H1 (cell line): ENCODE measurements at regions not wholly inside any gene's neighbourhood (a gene's known extent, or its start where the extent isn't known, plus 50 kb on each side); places are given as distances from the start of the nearest gene placed in this dataset.

Source experiments
- CEBPB ChIP-seq: IDR thresholded peaks from 2 replicates; pipeline ENCODE4 v1.6.1; 2012; ENCODE audit warnings: low read depth, low read length
- EGR1 ChIP-seq: IDR thresholded peaks from 2 replicates; pipeline ENCODE4 v1.6.1; 2011; ENCODE audit warnings: low read depth, low read length, borderline replicate concordance
- EP300 ChIP-seq, 2 experiments: IDR thresholded peaks; 1 replicate in 1 of 2; 2 replicates in 1 of 2; pipeline ENCODE4 v1.6.1; 2011 to 2012; ENCODE audit warnings: low read depth in 2 of 2, low read length in 2 of 2, mild to moderate bottlenecking in 2 of 2, borderline replicate concordance in 1 of 2, inconsistent platforms in 1 of 2, moderate library complexity in 1 of 2
- GABPA ChIP-seq: IDR thresholded peaks from 2 replicates; pipeline ENCODE4 v1.6.1; 2011; ENCODE audit warnings: mild to moderate bottlenecking, low read length, moderate library complexity, borderline replicate concordance; ENCODE audit not compliant: insufficient read depth
- JUND ChIP-seq: IDR thresholded peaks from 2 replicates; pipeline ENCODE4 v1.6.1; 2011; ENCODE audit warnings: mild to moderate bottlenecking, improper control_type of control experiment, low read length
- MAFK ChIP-seq: IDR thresholded peaks from 2 replicates; pipeline ENCODE4 v1.6.1; 2012; ENCODE audit warnings: low read depth, mild to moderate bottlenecking, improper control_type of control experiment, low read length
- POLR2A ChIP-seq, 2 experiments: IDR thresholded peaks; 1 replicate in 1 of 2; 2 replicates in 1 of 2; pipeline ENCODE4 v1.6.1; 2011; ENCODE audit warnings: low read depth in 2 of 2, low read length in 2 of 2, mild to moderate bottlenecking in 2 of 2; ENCODE audit errors: control extremely low read depth in 1 of 2
- RAD21 ChIP-seq, 2 experiments: IDR thresholded peaks in 1 of 2; conservative IDR thresholded peaks in 1 of 2; 2 replicates each; pipeline ENCODE4 v1.6.1; 2011; ENCODE audit warnings: low read depth in 2 of 2, low read length in 2 of 2, improper control_type of control experiment in 1 of 2, inconsistent platforms in 1 of 2, mild to moderate bottlenecking in 1 of 2, moderate library complexity in 1 of 2
- SIN3A ChIP-seq, 2 experiments: IDR thresholded peaks in 1 of 2; conservative IDR thresholded peaks in 1 of 2; 2 replicates each; pipeline ENCODE4 v1.6.1; 2011 to 2012; ENCODE audit warnings: low read length in 2 of 2, improper control_type of control experiment in 1 of 2, low read depth in 1 of 2, mild to moderate bottlenecking in 1 of 2
- TAF1 ChIP-seq: IDR thresholded peaks from 2 replicates; pipeline ENCODE4 v1.6.1; 2011; ENCODE audit warnings: mild to moderate bottlenecking, low read depth, low read length
- ZNF274 ChIP-seq: IDR thresholded peaks from 2 replicates; pipeline ENCODE4 v1.7.0; 2012; ENCODE audit warnings: low read length, borderline replicate concordance; ENCODE audit errors: extremely low read depth
- TF ChIP-seq, protein P1 (sequence below), 3 experiments: IDR thresholded peaks; 1 replicate in 2 of 3; 2 replicates in 1 of 3; pipeline versions ENCODE4 v1.5.1 to v1.6.1; 2011; ENCODE audit warnings: low read length in 3 of 3, mild to moderate bottlenecking in 3 of 3, inconsistent platforms in 2 of 3, low read depth in 1 of 3, moderate library complexity in 1 of 3; ENCODE audit not compliant: insufficient read depth in 1 of 3; ENCODE audit errors: control extremely low read depth in 1 of 3

DNA sequence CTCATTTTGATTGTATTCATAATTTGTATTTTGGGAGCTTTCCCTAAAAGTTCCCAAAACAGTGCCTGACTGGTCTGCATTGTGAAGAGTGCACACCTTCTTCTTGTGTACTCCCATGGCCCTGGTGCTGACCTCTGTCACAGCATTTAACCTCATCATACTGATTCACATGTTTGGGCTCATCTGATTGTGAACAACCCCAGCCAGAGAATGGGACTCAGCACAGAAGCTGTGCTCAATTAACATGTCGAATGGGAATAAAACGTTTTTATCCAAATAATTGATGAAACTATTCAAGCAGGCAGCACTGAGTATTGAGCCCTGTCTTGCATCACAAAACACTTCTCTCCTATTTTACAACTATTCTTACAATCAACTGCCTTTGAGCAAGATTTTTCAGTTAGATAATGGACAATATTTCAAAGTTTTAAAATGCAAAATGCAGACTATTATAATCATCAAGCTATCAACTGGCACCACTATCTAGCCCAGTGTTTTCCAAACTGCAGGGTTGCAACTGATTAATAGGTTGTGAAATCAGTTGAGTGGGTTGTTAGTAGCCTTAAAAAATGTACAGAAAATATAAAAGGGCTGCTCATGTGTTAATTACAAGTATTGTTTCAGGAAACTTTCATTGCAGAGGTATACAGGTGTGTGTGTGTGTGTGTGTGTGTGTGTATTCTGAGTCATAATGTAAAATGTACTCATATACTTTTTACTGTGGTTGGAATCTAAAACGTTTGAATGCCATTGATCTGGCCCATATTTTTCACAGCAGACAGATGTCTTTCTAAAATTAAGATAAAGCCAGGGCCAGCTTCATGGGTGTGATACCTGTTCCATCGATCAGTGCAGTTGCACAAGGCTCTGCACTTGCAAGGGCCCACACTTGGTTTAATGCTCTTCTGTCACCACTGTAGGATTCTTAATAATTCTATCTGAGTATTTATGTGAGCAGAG is 190.5 kb downstream of the PIK3R1 start:
- TF ChIP-seq SIN3A (conservative IDR thresholded peaks at IDR 0.05 in 1 of 2, IDR thresholded peaks at IDR 0.05 in 1 of 2; ENCODE audit: low read depth in 1 of 2, low read length in 2 of 2) = no peak
- TF ChIP-seq TAF1 = no peak
- no peak for TF ChIP-seq ZNF274
- no peak for TF ChIP-seq MAFK
- no peak for TF ChIP-seq EGR1
- no peak for TF ChIP-seq EP300 (IDR thresholded peaks at IDR 0.05; ENCODE audit: borderline replicate concordance in 1 of 2, low read depth in 2 of 2, low read length in 2 of 2)
- TF ChIP-seq CEBPB = no peak
- TF ChIP-seq RAD21 (IDR thresholded peaks at IDR 0.05 in 1 of 2, conservative IDR thresholded peaks at IDR 0.05 in 1 of 2; ENCODE audit: low read depth in 2 of 2, low read length in 2 of 2) = no peak
- TF ChIP-seq POLR2A (IDR thresholded peaks at IDR 0.05; ENCODE audit: control extremely low read depth in 1 of 2, low read depth in 2 of 2, low read length in 2 of 2) = no peak
- TF ChIP-seq, protein P1, sequence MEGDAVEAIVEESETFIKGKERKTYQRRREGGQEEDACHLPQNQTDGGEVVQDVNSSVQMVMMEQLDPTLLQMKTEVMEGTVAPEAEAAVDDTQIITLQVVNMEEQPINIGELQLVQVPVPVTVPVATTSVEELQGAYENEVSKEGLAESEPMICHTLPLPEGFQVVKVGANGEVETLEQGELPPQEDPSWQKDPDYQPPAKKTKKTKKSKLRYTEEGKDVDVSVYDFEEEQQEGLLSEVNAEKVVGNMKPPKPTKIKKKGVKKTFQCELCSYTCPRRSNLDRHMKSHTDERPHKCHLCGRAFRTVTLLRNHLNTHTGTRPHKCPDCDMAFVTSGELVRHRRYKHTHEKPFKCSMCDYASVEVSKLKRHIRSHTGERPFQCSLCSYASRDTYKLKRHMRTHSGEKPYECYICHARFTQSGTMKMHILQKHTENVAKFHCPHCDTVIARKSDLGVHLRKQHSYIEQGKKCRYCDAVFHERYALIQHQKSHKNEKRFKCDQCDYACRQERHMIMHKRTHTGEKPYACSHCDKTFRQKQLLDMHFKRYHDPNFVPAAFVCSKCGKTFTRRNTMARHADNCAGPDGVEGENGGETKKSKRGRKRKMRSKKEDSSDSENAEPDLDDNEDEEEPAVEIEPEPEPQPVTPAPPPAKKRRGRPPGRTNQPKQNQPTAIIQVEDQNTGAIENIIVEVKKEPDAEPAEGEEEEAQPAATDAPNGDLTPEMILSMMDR (IDR thresholded peaks at IDR 0.05; ENCODE audit: control extremely low read depth in 1 of 3, insufficient read depth in 1 of 3, low read depth in 1 of 3, low read length in 3 of 3) = no peak
- TF ChIP-seq GABPA = no peak
- no peak for TF ChIP-seq JUND
